MV-4-11 (cell line): ENCODE measurements at regions not wholly inside any gene's neighbourhood (a gene's known extent, or its start where the extent isn't known, plus 50 kb on each side); places are given as distances from the start of the nearest gene placed in this dataset.

Experiments used
- DNase-seq: peaks from one replicate; lab custom pipeline; 2025; lab: John Stamatoyannopoulos, UW

- DNase-seq = no peak
Measured at GRCh38 chr2:160952464-160953254, 207.6 kb upstream of the TANK start.

- no peak for DNase-seq
Measured at GRCh38 chr2:160955578-160955977, 204.7 kb upstream of the TANK start.

DNA sequence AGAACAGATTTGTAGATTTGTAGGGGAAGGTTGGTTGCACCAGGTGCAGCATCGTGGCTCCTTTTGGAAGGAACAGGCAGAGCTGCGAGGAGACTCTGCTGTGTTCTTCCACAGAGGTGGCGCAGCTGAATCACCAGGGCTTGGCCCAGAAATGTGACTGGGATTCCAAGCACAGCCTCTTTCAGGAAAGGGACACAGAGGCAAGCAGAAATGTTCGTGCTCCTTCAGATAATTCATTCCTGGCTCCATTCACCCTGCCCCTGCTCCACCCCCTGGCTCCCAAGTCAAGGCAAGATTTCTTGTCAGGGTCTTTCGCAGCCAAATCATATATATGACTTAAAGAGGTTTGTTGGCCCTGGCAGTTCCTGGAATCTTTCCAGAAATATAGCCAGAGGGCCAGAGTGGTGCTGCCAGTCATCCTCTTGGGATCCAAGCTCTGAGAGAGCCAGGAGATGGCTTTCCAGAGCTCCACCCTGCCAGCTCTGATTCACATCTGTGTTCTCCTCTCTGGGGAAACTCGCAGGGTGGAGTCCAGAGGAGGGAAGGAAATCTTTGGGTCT lies 203.9 kb upstream of the TANK start:
- no peak for DNase-seq

GRCh38 chr2:160963957-160964356 lies 196.3 kb upstream of the TANK start:
- DNase-seq = no peak

- DNase-seq = no peak
Measured at GRCh38 chr2:160967523-160967922, 192.7 kb upstream of the TANK start.

DNA sequence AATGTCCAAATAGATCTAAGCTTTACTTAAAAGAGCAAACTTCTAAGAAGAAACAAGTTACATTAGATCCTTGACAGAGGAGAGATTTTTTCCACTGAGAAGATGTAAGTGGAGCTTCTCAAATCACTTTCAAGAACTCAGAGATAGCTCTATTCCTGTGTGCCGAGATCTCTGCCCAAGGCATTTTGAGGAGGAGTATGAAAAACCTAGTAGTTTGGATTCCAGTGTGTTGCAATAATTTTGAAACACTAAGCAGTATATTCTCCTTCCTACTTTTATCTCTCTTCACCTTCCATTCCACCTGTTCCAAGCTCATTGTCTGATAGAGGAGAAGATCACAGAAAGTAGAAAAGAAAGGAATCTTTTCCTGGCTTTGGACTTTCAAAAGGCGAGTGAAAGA lies 192.0 kb upstream of the TANK start:
- no peak for DNase-seq

DNA sequence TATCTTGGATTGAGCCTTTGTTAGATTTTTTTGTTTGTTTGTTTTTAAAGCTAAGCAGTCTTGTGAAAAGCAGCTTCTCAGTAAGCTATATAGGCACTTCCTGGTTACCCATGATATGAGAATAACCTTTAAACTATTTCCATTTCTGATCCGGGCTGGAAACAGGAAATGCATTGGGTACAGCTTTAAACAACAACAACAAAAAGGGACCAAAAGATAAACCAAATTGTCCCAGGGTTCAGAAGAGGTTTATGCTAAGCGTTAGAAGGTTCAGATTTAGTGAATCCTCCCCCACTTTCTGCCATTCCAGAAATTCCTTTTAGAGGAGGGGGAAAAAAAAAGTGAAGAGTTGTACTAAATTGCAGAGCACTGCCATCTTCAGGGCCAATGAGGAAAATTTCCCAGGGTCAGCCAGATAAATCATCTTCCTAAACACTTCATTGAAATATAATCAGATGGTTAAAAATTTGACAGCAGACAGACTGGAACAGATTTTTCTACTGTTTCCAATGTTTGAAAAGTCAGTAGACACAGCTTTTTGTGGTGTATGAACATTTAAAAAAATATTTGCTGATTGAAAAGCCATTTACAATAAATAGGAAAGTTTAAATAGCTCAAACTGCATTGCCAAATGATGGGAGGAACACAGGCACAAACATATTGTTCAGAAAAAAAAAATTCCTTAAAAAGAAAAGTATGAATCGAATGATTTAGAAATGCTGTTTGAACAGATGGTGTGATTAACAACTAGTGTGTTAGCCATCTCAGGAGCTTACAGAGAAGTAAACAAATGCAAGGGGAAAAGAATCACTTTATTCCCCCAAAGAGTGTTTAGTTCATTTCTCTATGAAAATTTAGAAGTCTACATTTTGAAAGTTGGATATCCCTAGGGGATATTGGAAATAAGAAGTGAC lies 189.9 kb upstream of the TANK start:
- no peak for DNase-seq

DNA sequence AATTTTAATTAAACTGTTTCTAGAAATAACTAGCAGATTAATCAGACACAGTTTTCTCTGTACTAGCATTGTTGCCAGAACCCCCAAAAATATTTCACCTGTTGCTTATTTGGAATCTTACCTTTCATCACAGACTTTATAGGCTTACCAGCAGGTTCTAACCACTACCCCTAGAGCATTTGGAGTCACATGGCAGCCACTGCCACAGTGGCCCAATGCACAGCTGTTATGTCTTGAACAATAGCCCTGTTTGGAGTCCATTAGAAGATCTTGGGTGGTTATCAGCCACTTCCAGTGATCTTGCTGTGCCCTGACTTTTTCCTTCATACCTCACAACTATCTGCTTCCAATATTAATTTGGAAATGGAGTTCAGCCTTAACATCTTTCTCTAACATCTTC lies 186.2 kb upstream of the TANK start:
- no peak for DNase-seq

DNA sequence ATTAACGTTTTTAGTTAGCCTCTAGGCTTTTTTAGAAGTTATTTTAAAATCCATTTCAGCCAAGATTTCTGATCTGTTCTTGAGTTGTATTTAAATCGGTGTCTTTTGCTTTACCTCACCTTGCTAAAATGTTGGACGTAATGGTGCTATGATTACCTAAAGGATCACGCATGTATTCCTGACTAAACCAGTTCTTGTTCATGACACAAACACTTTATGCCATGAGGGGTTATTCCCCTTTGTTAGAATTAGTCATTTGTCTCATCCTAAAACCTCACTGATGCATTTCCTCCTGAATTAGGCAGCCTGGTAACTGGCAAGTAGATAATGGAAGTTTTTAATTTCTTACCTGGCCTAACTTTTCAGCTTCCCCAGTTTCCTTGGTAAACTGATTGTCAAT lies 185.4 kb upstream of the TANK start:
- no peak for DNase-seq

GRCh38 chr2:160976797-160977196 lies 183.4 kb upstream of the TANK start:
- DNase-seq = no peak

DNA sequence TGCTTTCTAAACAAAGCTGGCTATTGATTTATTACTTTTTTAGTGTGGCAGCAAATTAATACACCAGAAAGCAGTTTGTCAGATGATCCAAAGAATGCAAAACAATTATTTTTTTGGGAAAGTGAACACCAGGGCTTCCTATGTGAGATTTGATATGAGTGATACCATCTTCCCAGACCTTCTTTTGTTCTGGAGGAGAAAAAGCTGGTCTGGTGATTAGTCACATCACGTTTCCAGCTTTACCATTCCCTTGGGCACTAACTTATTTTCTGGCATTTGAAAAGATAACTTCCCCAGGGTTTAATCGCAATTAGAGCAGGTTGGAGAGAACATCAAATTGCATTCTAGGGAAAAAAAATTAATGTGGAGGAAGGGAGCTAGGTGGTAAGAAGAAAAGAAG lies 182.9 kb upstream of the TANK start:
- DNase-seq = no peak

DNA sequence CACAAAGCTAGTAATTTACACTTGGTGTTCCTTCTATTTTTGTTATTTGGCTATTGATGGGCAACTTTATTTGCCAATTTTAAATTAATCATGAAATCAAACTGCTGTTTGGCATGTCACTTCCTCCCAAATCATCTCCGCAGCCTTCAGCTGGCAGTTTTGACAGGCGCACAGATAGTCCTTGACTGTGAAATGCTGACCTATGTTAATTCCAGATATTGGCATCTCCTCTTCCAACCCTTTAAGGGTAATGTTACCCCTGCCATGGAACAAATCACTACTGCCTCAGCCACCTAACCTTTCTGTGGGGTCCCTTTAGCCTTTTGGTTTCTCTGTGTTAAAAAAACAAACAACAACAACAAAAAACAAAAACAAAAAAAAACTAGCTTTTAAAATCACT lies 182.4 kb upstream of the TANK start:
- no peak for DNase-seq

GRCh38 chr2:160984426-160985077 lies 175.7 kb upstream of the TANK start:
- DNase-seq = no peak

GRCh38 chr2:160989778-160990177 lies 170.4 kb upstream of the TANK start:
- no peak for DNase-seq

GRCh38 chr2:160993654-160994061 lies 166.6 kb upstream of the TANK start:
- no peak for DNase-seq

DNA sequence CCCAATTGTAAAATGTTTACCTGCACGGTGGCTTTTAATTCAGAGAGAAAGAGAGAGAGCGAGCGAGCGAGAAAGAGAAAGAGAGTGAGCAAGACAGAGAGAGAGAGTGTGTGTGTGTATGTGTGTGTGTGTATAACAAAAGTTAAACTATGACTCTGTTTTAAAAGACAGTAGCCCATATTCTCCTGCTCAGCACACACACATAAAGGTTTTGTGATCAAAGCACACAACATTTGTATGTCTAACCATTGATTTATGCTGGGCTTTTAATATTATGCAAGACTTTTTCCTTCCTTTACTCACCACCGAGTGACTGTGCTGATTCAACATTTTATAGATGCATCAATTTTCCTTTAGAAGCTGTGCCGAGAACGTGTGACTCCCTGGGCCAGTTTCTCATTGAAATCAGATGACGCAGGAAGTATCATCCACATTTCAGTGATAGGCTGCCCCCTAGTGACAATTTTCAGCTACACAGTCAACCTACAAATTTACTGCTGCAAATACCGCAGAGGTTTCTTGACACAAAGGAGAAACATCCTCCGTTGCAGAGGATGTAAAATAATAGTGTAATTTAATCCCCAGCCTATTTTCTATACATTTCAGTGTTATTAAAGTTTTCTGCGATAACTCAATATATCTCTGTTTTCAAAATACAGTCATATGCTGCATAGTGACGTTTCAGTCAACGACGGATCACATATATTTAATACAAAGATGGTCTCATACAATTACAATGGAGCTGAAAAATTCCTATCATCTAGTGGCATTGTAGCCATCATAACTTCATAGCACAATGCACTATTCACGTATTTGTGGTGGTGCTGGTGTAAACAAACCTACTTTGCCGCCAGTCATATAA lies 165.9 kb upstream of the TANK start:
- DNase-seq = peak; percentile 60

GRCh38 chr2:160996584-160996983 lies 163.6 kb upstream of the TANK start:
- DNase-seq = no peak

GRCh38 chr2:161004379-161004778 lies 155.8 kb upstream of the TANK start:
- peak; percentile 10 for DNase-seq

DNA sequence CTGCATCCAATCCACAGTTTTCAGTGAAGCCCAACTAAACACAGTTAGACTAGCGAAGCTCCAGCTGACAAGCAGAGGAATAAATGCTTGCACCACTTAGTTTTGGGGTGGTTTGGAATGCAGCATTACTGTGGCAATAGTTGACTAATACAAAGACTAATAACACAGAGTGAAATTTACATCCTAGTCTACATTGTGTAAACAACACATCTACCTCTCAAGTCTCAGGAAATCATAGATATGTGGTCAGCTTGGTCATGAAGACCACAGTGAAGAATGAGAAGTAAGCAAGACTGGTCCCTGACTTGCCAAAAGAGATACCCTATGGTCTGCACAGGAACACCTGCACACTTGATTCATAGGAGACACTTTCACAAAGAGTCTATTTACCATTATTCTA lies 155.1 kb upstream of the TANK start:
- no peak for DNase-seq

GRCh38 chr2:161008311-161008710 lies 151.9 kb upstream of the TANK start:
- DNase-seq = no peak

DNA sequence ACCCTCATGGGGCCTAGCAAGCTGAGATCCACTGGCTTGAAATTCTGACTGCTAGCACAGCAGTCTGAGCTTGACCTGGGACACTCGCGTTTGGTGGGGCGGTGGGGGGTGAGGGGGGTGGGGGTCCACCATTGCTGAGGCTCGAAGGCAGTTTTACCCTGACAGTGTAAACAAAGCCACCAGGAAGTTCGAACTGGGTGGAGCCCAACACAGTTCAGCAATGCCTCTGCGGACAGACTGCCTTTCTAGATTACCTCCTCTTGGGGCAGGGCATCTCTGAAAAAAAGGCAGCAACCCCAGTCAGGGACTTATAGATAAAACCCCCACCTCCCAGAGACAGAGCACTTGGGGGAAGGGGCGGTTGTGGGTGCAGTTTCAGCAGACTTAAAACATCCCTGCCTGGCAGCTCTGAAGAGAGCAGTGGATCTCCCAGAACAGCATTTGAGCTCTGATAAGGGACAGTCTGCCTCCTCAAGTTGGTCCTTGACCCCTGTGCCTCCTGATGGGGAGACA lies 149.7 kb upstream of the TANK start:
- no peak for DNase-seq
